ENCODE measurements at regions not wholly inside any gene's neighbourhood (a gene's known extent, or its start where the extent isn't known, plus 50 kb on each side); places are given as distances from the start of the nearest gene placed in this dataset.

DNA sequence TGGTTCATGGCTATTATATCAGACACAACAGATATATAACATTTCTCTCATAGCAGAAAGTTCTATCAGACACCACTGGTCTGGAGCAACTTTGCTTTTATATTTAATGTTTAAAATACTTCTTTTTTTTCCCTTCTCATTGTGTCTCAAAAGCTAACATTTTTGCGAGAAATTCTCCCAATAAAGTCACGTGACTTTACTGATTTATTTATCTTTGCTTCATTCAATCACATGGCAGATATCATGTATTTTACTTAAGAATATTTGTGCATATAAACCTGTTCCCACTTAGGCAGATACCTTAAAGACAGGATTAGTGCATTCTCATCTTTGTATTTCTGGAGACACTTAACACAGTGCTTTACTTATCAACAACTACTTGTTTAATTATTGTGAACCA lies 1093.1 kb upstream of the LRRN3 start:
- no peaks in the 10 kb centered on the region for H3K36me3 ChIP-seq (ENCODE audit: control insufficient read depth, insufficient read depth, low read length)

DNA sequence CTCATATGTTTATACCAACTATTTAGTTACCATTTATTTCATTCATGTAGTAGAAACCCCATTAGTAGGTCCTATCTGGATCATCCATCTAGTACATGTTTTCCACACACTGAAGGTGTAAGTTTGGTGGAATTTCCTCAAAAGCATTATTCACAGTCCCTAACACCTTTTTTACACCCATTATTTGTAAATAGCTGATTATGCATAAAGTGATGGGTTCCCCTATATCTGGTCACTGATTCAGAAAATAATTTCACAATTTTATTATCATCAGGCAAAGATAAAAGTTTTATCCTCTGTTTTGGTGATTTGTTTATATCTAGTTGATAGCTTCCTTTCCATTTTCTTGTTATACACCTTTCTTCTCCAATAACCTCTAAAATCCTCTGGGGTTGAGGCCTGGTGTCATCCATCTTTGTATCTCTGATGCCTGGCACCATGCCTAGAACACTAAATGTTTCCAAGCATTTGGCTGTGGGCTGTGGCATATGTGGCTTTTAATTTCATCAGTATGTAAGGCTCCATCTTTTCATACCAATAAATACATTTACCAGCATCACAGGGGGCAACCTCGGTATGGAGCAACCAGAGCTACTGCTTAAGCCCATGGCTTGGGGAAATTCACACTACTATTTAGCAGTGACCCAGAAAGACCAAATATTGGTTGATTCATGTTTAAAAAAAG lies 1089.5 kb upstream of the LRRN3 start:
- H3K36me3 ChIP-seq (ENCODE audit: control insufficient read depth, insufficient read depth, low read length): no peaks in the 10 kb centered on the region
- no peak overlapping the region for H3K4me3 ChIP-seq (replicated peaks; ENCODE audit: low read depth, low read length)
- DNase-seq (ENCODE audit: extremely low read depth, insufficient read length): no peak
- TF ChIP-seq, protein P1, sequence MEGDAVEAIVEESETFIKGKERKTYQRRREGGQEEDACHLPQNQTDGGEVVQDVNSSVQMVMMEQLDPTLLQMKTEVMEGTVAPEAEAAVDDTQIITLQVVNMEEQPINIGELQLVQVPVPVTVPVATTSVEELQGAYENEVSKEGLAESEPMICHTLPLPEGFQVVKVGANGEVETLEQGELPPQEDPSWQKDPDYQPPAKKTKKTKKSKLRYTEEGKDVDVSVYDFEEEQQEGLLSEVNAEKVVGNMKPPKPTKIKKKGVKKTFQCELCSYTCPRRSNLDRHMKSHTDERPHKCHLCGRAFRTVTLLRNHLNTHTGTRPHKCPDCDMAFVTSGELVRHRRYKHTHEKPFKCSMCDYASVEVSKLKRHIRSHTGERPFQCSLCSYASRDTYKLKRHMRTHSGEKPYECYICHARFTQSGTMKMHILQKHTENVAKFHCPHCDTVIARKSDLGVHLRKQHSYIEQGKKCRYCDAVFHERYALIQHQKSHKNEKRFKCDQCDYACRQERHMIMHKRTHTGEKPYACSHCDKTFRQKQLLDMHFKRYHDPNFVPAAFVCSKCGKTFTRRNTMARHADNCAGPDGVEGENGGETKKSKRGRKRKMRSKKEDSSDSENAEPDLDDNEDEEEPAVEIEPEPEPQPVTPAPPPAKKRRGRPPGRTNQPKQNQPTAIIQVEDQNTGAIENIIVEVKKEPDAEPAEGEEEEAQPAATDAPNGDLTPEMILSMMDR (IDR thresholded peaks at IDR 0.05; ENCODE audit: insufficient read depth, low read length, poor library complexity, severe bottlenecking): no peak
- H3K27me3 ChIP-seq (replicated peaks; ENCODE audit: control insufficient read depth, insufficient read depth, low read length): no peaks in the 10 kb centered on the region

More for the DNA sequence above, 1093.1 kb upstream of the LRRN3 start:
- Histone ChIP-seq H3K4me3 (replicated peaks; ENCODE audit: low read depth, low read length) (no peak overlapping the region), H3K27me3 (replicated peaks; ENCODE audit: control insufficient read depth, insufficient read depth, low read length) (no peaks in the 10 kb centered on the region)
- TF ChIP-seq, protein P1 (IDR thresholded peaks at IDR 0.05; ENCODE audit: insufficient read depth, low read length, poor library complexity, severe bottlenecking): no peak
- DNase-seq (ENCODE audit: extremely low read depth, insufficient read length): no peak

DNA sequence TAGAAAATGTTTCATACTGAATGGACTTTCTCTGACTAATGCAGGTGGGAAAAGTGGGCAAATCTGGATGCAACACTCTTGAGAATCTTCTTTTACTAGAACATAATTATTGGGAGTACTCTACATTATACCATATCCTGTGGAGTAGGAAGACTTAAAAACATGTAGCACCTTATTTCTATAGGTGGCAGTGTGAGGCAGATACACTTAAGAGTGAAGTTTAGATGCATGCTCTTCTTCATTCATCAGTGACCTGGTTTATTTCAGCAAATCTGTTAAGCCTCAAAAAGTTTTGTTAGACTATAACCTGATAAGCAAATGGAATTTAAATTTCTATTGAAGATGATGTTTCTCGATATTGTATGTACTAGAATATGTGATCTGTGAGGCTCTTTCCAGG lies 1087.1 kb upstream of the LRRN3 start:
- Histone ChIP-seq H3K27me3 (replicated peaks; ENCODE audit: control insufficient read depth, insufficient read depth, low read length) (no peaks in the 10 kb centered on the region), H3K36me3 (ENCODE audit: control insufficient read depth, insufficient read depth, low read length) (no peaks in the 10 kb centered on the region), H3K4me3 (replicated peaks; ENCODE audit: low read depth, low read length) (no peak overlapping the region)
- TF ChIP-seq, protein P1 (IDR thresholded peaks at IDR 0.05; ENCODE audit: insufficient read depth, low read length, poor library complexity, severe bottlenecking): no peak
- no peak for DNase-seq (ENCODE audit: extremely low read depth, insufficient read length)

DNA sequence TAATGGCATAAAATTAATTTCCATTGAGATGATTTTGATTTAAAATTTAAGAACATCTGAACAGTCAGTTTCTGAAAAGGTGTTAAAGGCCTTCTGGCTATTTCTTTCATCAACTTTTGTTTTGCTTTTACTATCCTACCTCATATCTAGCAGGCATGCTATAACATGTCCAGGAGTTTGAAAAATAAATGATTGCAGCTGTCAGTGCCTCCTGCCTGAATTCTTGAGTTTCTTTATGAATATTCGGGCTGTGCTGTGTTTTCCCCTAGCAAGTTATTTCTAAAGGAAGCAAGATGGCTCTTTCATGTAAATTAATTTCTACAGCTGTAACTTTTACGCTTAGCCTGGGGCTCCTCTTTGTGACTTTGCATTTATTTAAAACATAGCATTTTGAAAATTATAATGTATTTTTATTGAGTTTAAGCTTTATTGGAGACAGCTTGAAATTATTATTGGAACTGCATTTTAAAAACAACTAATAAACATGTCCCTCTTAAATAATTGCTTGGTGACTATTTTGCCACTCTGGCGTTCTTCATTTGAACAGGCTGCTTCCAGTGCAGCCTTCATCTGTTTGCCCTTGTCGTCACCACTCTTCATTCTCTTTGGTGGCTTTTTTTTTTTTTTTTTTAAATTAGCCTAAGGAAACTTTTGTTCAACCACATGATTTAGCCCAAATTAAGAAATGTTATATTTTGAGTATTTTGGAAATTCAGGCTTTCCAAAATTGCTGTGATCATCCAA lies 1083.4 kb upstream of the LRRN3 start:
- TF ChIP-seq, protein P1 (IDR thresholded peaks at IDR 0.05; ENCODE audit: insufficient read depth, low read length, poor library complexity, severe bottlenecking): no peak
- H3K27me3 ChIP-seq (replicated peaks; ENCODE audit: control insufficient read depth, insufficient read depth, low read length): no peaks in the 10 kb centered on the region
- DNase-seq (ENCODE audit: extremely low read depth, insufficient read length): no peak
- H3K36me3 ChIP-seq (ENCODE audit: control insufficient read depth, insufficient read depth, low read length): no peaks in the 10 kb centered on the region
- H3K4me3 ChIP-seq (replicated peaks; ENCODE audit: low read depth, low read length): no peak overlapping the region

DNA sequence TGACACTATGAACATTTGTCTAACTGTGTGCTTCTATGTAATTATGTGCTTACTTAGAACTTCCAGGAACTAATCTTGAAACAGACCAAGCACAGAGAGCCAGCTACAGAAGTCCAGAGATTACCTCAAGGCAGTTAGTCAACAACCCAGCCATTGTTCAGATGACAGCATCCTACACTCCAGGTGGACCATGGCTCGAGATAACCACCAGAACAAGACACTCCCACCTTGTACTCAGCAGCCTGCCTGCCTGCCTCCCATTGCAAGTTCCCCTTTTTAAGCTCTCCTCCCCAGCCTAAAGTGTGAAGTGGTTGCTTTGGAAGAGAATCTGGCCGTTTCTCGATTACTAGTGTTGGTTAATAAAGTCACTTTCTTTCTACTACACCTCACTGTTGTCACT lies 1080.6 kb upstream of the LRRN3 start:
- no peak for DNase-seq (ENCODE audit: extremely low read depth, insufficient read length)
- no peaks in the 10 kb centered on the region for H3K36me3 ChIP-seq (ENCODE audit: control insufficient read depth, insufficient read depth, low read length)
- no peak overlapping the region for H3K4me3 ChIP-seq (replicated peaks; ENCODE audit: low read depth, low read length)
- no peaks in the 10 kb centered on the region for H3K27me3 ChIP-seq (replicated peaks; ENCODE audit: control insufficient read depth, insufficient read depth, low read length)
- TF ChIP-seq, protein P1 (IDR thresholded peaks at IDR 0.05; ENCODE audit: insufficient read depth, low read length, poor library complexity, severe bottlenecking): no peak
